ENCODE measurements at regions not wholly inside any gene's neighbourhood (a gene's known extent, or its start where the extent isn't known, plus 50 kb on each side); places are given as distances from the start of the nearest gene placed in this dataset.

DNA sequence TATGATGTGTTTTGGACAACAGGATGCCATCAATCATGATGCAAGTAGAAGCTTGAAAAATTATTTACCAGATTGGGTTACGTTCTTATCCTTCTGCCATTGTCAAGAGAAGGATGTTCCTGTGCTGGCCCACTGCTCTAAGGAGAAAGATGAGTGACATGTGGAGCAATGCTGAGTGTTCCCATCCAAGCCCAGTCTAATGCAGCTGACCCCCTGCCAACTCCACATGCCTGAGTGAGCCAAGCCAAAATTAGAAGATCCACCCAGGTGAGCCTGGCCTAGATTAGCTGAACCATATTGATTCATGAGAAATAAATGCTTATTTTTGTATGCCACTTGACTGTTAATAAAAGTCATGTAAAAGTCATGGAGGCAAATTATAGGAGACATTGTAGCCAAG lies 446.5 kb downstream of the CNTN3 start:
- DNase-seq, result no peak
- Histone ChIP-seq H3K36me3 (replicated peaks) (no peaks in the 10 kb centered on the region), H3K27ac (no peak overlapping the region), H3K27me3 (replicated peaks) (no peaks in the 10 kb centered on the region), H3K4me3 (ENCODE audit: low read depth, low read length) (no peak overlapping the region)
- TF ChIP-seq, protein P1, sequence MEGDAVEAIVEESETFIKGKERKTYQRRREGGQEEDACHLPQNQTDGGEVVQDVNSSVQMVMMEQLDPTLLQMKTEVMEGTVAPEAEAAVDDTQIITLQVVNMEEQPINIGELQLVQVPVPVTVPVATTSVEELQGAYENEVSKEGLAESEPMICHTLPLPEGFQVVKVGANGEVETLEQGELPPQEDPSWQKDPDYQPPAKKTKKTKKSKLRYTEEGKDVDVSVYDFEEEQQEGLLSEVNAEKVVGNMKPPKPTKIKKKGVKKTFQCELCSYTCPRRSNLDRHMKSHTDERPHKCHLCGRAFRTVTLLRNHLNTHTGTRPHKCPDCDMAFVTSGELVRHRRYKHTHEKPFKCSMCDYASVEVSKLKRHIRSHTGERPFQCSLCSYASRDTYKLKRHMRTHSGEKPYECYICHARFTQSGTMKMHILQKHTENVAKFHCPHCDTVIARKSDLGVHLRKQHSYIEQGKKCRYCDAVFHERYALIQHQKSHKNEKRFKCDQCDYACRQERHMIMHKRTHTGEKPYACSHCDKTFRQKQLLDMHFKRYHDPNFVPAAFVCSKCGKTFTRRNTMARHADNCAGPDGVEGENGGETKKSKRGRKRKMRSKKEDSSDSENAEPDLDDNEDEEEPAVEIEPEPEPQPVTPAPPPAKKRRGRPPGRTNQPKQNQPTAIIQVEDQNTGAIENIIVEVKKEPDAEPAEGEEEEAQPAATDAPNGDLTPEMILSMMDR (IDR thresholded peaks at IDR 0.05; ENCODE audit: low read depth, low read length, missing control alignments), result no peak
- in situ Hi-C loops (cut with HindIII; ENCODE audit: low pct_ligation_motif_present, low sequenced_read_pairs), result no loop called here

DNA sequence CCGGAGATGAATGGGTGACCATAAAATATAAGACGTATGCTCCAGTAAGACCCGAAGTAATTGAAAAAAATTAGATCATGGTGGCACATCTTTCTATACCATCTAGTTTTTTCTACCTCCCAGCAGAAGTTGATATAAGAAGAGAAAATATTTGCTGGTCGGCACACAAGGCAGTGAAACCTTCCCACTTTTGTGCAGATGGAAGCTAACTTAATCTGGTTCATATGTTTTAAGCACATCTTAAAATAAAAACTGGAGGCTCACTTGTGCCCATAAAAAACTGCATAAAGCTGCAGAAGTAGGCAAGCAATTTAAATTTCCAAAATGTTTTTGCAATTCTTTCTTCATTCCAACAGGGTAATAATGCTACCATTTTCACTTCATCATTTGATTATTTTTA lies 449.2 kb downstream of the CNTN3 start:
- in situ Hi-C loops (cut with HindIII; ENCODE audit: low pct_ligation_motif_present, low sequenced_read_pairs), result no loop called here
- no peaks in the 10 kb centered on the region for H3K27me3 ChIP-seq (replicated peaks)
- TF ChIP-seq, protein P1 (IDR thresholded peaks at IDR 0.05; ENCODE audit: low read depth, low read length, missing control alignments), result no peak

DNA sequence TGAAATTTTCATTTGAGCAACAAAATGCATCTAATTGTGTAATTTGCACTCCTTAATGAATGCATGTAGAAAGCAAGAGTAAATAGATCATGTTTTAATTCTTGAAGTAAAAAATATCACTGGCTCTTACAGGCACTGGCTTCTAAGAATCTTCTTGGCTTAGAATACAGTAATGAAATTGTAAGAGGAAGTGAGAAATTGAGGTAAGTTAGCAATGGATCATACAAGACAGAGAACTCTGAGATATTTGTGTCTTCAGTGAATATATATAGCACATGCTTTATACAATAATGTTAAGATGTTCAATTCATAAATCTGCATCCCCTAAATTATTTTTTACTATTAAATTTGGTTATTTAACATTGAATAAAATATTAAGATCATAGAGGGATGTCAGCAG lies 465.0 kb downstream of the CNTN3 start:
- Histone ChIP-seq H3K4me3 (ENCODE audit: low read depth, low read length) (no peak overlapping the region), H3K36me3 (replicated peaks) (no peaks in the 10 kb centered on the region), H3K27me3 (replicated peaks) (no peaks in the 10 kb centered on the region), H3K27ac (no peak overlapping the region)
- TF ChIP-seq, protein P1 (IDR thresholded peaks at IDR 0.05; ENCODE audit: low read depth, low read length, missing control alignments), result no peak
- in situ Hi-C loops (cut with HindIII; ENCODE audit: low pct_ligation_motif_present, low sequenced_read_pairs), result no loop called here
- DNase-seq, result no peak

More for the DNA sequence above, 449.2 kb downstream of the CNTN3 start:
- no peak for DNase-seq
- no peak overlapping the region for H3K27ac ChIP-seq
- H3K36me3 ChIP-seq (replicated peaks), result no peaks in the 10 kb centered on the region
- no peak overlapping the region for H3K4me3 ChIP-seq (ENCODE audit: low read depth, low read length)

DNA sequence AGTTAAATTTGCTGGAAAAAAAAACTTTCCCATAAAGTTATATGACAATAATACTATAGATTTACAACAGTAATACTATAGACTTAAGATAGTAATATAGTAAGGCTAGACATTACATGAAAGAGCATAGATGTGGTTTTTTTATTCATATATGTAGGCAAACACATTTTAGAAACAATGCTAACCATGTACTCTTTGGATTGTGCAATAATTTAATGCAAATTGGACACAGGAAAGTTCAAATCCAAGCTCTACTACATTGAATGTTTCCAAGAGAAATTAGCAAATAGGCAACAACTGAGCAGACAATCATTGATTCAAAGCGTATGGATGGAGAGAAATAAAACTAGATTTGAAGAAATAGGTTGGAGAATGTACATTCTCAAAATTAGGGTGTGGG lies 469.2 kb downstream of the CNTN3 start:
- in situ Hi-C loops (cut with HindIII; ENCODE audit: low pct_ligation_motif_present, low sequenced_read_pairs), result no loop called here
- H3K4me3 ChIP-seq (ENCODE audit: low read depth, low read length), result no peak overlapping the region
- DNase-seq, result no peak

DNA sequence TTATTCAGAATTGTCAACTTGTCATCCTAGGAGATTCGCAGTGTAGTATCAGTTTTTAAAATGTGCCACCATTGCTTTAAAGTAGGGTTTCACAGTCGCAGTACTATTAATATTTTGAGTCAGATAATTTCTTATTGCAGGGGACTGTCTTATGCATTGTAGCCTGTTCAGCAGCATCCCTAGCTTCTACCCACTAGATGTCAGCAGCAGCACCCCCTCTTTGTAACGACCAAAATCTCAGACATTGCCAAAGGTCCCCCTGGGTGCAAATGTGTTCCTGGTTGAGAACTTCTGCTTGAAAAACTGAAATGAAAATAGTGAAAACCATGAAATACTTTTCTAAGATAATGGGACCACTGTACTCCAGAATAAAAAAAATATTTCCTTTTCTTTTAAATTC lies 474.8 kb downstream of the CNTN3 start:
- Histone ChIP-seq H3K36me3 (replicated peaks) (no peaks in the 10 kb centered on the region), H3K27ac (no peak overlapping the region), H3K27me3 (replicated peaks) (no peaks in the 10 kb centered on the region), H3K4me3 (ENCODE audit: low read depth, low read length) (no peak overlapping the region)
- DNase-seq, result no peak
- TF ChIP-seq, protein P1 (IDR thresholded peaks at IDR 0.05; ENCODE audit: low read depth, low read length, missing control alignments), result no peak
- in situ Hi-C loops (cut with HindIII; ENCODE audit: low pct_ligation_motif_present, low sequenced_read_pairs), result no loop called here

More for the DNA sequence above, 469.2 kb downstream of the CNTN3 start:
- H3K36me3 ChIP-seq (replicated peaks), result no peaks in the 10 kb centered on the region
- H3K27me3 ChIP-seq (replicated peaks), result no peaks in the 10 kb centered on the region
- TF ChIP-seq, protein P1 (IDR thresholded peaks at IDR 0.05; ENCODE audit: low read depth, low read length, missing control alignments), result no peak
- no peak overlapping the region for H3K27ac ChIP-seq

DNA sequence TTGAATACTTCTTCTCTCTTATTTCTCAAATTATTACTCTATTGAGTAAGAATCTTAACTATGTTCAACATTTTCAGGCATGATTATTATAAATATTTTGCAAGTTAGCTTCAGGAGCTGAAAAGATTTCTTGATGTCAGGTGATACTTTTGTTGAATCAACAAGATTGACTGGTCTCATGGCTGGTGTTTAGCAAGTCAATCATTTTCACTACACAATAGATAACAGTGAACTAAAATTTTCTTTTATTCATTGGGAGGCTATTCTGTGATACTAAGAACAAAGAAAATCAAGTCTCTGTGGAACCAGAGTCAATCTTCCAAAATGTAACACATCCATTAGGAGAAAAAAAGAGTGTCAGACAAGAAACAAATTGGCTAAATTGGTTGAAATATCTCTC lies 476.7 kb downstream of the CNTN3 start:
- no peak overlapping the region for H3K4me3 ChIP-seq (ENCODE audit: low read depth, low read length)
- TF ChIP-seq, protein P1 (IDR thresholded peaks at IDR 0.05; ENCODE audit: low read depth, low read length, missing control alignments), result no peak
- no peak for DNase-seq
- H3K36me3 ChIP-seq (replicated peaks), result no peaks in the 10 kb centered on the region
- no peaks in the 10 kb centered on the region for H3K27me3 ChIP-seq (replicated peaks)
- H3K27ac ChIP-seq, result no peak overlapping the region
- in situ Hi-C loops (cut with HindIII; ENCODE audit: low pct_ligation_motif_present, low sequenced_read_pairs), result no loop called here

All from brain microvascular endothelial cell (primary cell).